ENCODE measurements at regions not wholly inside any gene's neighbourhood (a gene's known extent, or its start where the extent isn't known, plus 50 kb on each side); places are given as distances from the start of the nearest gene placed in this dataset.

- no peak for DNase-seq
Measured at GRCh38 chr1:239322369-239322768, 64.0 kb upstream of the CHRM3 start.

DNA sequence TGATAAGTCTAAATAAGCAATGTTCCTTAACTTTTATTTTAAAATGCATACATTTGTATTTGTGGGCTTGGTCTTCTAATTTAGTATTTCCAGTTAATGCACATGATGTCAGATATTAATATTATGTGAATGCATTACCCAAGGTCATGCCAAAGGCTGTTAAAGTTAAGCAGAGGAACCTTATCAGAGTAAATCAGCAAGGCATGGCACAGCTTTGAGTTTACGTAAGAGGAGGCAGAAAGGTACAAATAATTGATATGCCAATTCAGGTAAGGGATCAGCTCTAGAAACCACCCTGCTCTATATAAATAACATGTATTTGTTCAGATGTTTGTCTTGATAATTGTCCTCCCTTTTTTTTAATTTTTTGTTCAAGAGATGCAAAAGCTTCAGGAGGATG is 64.5 kb upstream of the CHRM3 start:
- DNase-seq = no peak

- DNase-seq = no peak
Measured at GRCh38 chr1:239317948-239318347, 68.4 kb upstream of the CHRM3 start.

DNA sequence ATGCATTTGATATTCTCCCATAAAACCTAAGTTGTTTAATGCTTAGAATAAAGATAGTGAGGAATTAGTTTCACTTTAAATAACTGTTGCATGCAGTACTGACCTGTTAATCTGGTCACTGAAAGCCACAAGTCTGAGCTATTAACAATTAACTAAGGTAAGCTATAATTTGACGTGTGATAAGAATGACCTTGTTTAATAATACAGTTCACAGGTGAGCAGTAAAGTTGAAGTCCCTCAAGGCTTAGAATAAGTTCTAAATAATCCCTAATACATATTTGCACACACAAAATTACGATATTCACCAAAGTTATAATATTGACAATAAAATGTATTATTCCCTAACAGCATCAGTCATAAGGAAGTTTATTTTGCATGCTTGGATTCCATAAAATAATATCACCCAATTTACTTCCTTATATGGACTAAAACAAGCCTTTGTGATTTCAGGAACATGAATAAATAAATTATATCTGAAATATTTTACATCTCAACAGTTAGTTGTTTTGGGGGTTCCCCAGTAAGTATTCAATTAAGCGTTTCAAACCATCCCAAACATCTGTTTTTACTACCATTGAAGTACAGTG is 70.6 kb upstream of the CHRM3 start:
- DNase-seq = no peak

GRCh38 chr1:239311331-239311730 is 75.0 kb upstream of the CHRM3 start:
- DNase-seq = no peak

DNA sequence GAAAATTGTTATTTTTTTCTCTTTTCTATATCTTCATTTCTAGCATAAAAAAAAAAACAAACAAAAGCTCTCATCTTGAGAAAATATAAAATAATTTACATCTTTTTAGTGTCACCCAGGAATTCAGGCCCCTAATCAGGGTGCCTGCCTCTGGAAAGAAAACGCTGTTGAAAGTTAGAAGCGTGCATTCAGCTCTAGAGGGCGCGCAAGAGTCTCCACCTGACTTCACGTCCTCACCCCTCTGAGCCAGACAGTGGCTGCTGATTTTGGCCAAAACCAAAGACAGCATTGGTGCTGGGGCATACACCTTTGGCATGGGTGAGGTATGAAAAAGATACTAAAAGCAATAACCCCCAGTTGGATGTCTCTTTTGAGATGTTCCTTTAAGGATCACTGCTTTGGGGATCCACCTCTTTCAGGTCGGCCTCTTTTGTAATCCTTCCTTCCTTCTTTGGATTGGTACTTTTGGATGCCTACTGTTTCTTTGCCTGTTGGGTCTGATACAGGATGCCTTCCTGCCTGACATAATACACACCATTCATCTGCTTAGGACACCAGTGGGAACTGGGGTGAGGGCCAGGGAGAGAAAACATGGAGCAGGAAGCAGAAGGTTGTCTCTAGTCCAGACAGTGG is 77.6 kb upstream of the CHRM3 start:
- peak; percentile 5 for DNase-seq

GRCh38 chr1:239307886-239308285 is 78.5 kb upstream of the CHRM3 start:
- DNase-seq = no peak

- DNase-seq = no peak
Measured at GRCh38 chr1:239306426-239306825, 79.9 kb upstream of the CHRM3 start.

GRCh38 chr1:239303289-239303688 is 83.1 kb upstream of the CHRM3 start:
- DNase-seq = no peak

- no peak for DNase-seq
Measured at GRCh38 chr1:239302696-239303095, 83.7 kb upstream of the CHRM3 start.

DNA sequence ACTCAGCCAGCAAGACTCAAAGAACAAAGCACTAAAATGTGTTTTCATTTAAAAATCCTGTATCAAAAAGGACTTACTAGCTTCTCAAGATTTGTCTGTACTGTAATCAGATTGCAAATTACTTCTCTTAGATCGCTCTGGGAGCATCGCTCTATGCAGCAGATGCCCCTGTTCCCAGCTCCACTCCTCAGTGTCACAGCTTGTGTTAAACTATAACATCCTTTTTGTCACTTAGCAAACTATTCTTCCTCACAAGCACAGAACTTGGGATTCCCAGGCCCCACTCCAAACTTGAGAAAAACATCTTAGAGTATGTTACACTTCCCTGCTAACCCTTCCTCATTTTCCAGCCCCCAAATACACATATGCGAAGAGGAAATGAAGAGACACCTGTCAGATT is 85.1 kb upstream of the CHRM3 start:
- DNase-seq = no peak

GRCh38 chr1:239297910-239298309 is 88.5 kb upstream of the CHRM3 start:
- no peak for DNase-seq

DNA sequence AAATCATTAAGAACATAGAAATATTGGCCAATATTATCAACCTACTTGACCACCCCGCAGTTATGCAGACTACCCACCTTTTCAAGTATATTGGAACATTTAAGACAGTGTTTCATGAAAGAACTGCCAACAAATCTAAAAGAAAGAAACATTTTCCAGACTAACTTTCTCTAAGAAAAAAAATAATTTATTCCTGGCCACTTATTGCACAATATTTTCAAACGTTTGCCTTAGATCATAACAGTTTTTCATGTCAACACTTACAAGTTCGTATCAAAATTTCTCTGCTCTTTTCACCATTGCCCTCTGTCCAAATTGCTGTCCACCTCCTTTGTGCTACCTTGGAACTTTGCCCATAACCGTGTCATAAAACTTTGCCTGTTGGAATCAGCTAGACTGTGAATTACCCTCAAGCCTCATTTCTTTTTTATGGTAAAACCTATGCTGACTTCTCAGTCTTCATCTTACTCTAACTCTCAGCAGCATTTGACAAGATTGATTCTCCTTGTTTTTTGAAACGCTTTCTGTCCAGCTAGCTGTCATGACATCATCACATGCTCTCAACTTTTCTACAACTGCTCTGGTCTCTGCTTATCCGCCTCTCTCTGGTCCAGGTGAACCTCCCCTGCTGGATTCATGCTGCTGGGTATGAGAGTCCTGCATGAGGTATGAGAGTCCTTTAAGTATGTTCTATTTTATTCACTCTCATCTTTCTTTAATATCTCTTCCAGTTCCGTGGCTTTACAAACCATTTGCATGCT is 92.8 kb upstream of the CHRM3 start:
- DNase-seq = no peak

- DNase-seq = no peak
Measured at GRCh38 chr1:239288820-239289554, 97.4 kb upstream of the CHRM3 start.

GRCh38 chr1:239287296-239287695 is 99.1 kb upstream of the CHRM3 start:
- no peak for DNase-seq

GRCh38 chr1:239283216-239283615 is 103.2 kb upstream of the CHRM3 start:
- DNase-seq = no peak

- no peak for DNase-seq
Measured at GRCh38 chr1:239282411-239282810, 104.0 kb upstream of the CHRM3 start.

DNA sequence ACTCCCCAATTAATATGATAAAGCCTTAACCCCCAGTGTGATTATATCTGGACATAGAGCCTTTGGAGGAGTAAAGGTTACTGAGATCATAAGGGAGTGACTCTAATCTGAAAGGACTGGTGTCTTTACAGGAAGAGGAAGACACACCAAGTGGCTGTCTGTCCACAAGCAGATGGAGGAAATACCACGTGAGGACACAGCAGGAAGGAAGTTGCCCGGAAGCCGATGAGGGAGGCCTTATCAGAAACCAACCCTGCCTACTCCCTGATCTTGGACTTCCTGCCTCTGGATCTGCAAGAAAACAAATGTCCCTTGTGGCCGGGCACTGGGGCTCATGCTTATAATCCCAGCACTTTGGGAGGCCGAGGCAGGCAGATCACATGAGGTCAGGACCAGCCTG is 110.3 kb upstream of the CHRM3 start:
- DNase-seq = no peak

- DNase-seq = no peak
Measured at GRCh38 chr1:239274242-239274830, 112.0 kb upstream of the CHRM3 start.

DNA sequence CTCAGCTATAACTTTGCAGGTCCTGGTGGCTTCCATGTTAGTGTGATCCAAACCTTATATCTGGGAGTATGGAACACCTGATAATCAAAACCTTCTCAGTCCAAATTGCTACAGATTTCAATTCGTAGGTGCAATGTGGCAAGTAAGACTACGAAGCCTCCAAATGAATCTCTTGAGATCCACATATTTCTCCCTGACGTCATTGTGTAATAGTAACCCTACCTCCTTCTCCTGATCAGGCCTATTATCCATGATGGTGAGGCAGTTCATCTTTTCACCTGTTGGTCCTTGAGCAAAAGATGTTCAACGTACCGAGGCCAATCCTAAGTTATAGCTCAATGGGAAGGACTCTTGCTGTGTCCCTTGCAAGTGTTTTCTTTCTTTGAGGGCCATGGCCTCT is 115.9 kb upstream of the CHRM3 start:
- DNase-seq = no peak

- no peak for DNase-seq
Measured at GRCh38 chr1:239269706-239270105, 116.7 kb upstream of the CHRM3 start.

DNA sequence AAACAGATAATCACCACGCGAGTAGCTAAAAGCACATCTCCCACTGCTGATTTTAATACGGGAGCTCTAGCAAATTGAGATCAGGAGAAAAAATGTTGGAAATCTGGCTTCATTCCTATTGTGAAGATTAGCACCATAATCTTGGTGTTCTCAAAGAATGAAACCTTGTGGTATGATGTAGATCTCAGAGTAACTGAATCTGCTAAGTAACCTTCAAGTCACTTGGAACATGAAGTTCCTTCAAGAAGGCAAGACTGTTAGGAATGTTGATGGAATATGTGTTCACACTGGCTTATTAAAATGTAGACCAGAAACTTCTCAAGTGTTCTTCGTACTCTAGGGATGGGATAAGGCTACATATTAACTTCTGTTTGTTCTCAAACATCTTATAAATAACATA is 117.4 kb upstream of the CHRM3 start:
- DNase-seq = no peak

DNA sequence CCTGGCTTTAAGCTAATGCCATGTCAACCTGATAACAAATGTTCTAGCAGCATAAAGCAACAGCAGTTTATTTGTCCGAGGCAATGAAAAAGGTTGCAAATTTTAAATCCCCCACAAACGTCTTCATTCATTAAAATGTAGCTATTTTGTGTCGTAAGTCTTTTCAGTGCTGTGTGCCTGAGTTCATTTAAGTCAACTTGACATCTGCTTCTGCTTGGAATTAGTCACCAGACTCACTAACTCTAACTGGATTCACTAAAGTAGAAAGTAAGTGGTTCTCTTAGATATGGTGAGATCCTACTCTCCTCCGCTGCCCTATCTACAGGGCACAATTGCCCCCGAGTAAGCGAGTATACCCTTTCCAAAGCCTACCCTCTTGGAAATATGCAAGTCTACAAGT is 118.4 kb upstream of the CHRM3 start:
- DNase-seq = no peak

All from CD4-positive, alpha-beta T cell treated with Interleukin-21 for 1 hour (primary cell).